H1 (cell line): ENCODE measurements at regions not wholly inside any gene's neighbourhood (a gene's known extent, or its start where the extent isn't known, plus 50 kb on each side); places are given as distances from the start of the nearest gene placed in this dataset.

ENCODE experiments used
- CBX5 ChIP-seq: fragments of 300-800, 300-1000 bp; sonication (generic); IDR thresholded peaks from 2 replicates; pipeline ENCODE4 v1.7.1; 2016; ENCODE audit warnings: antibody characterized with exemption, low read length, low read depth
- JUND ChIP-seq: IDR thresholded peaks from 2 replicates; pipeline ENCODE4 v1.6.1; 2011; ENCODE audit warnings: mild to moderate bottlenecking, improper control_type of control experiment, low read length
- RFX5 ChIP-seq: IDR thresholded peaks from 2 replicates; pipeline ENCODE4 v1.6.1; 2011; ENCODE audit warnings: low read depth, low read length, improper control_type of control experiment, borderline replicate concordance

DNA sequence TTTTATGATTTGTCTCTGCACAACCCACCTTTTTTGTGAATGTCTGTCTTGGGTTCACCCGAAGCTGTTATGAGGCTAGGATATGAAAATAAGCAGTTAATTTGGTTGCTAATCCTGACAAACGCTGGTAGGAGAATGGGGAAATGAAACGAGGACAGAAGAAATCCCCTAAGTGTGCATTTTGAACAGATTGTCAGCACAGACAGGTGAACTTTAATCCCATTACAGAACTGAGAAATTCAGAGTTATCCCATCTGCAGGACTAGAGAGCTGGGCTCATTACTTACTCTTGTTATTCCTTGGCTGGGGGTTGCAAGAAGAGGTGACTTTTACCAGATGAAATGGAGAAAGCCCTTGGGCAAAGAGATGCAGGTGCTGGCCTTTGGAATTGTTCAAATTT, 123.3 kb upstream of the NYAP2 start (continued):
- TF ChIP-seq CBX5 (no peak), RFX5 (no peak), JUND (no peak)
